GM12864 (cell line): ENCODE measurements at regions not wholly inside any gene's neighbourhood (a gene's known extent, or its start where the extent isn't known, plus 50 kb on each side); places are given as distances from the start of the nearest gene placed in this dataset.

Source experiments
- DNase-seq: peaks from one replicate; pipeline ENCODE4 v3.0.0-alpha.2; 2011; ENCODE audit warnings: low read depth
- H3K4me3 ChIP-seq: 2 replicates; pipeline ENCODE4 v1.5.1; 2011; ENCODE audit warnings: mild to moderate bottlenecking, low read depth, low read length, control low read depth
- CTCF ChIP-seq: IDR thresholded peaks from 2 replicates; pipeline ENCODE4 v1.5.1; 2011; ENCODE audit warnings: low read depth, mild to moderate bottlenecking, moderate library complexity, low read length, control low read depth, inconsistent platforms; ENCODE audit errors: missing control alignments

- H3K4me3 ChIP-seq = no peak overlapping the region
- no peak for DNase-seq
- no peak for TF ChIP-seq CTCF
Measured at GRCh38 chr6:170095273-170095981, 195.5 kb downstream of the DLL1 start.

- no peak for TF ChIP-seq CTCF
- no peak overlapping the region for H3K4me3 ChIP-seq
- DNase-seq = no peak
Measured at GRCh38 chr6:170094686-170095272, 196.1 kb downstream of the DLL1 start.

- H3K4me3 ChIP-seq = no peak overlapping the region
- DNase-seq = no peak
- no peak for TF ChIP-seq CTCF
Measured at GRCh38 chr6:170093658-170094596, 197.0 kb downstream of the DLL1 start.

- no peak for DNase-seq
- no peak overlapping the region for H3K4me3 ChIP-seq
- no peak for TF ChIP-seq CTCF
Measured at GRCh38 chr6:170093276-170093657, 197.6 kb downstream of the DLL1 start.

GRCh38 chr6:170092826-170093225, 198.1 kb downstream of the DLL1 start:
- no peak for TF ChIP-seq CTCF

GRCh38 chr6:170091639-170092579, 199.0 kb downstream of the DLL1 start:
- no peak for TF ChIP-seq CTCF
- DNase-seq = no peak
- no peak overlapping the region for H3K4me3 ChIP-seq

More at GRCh38 chr6:170092826-170093225, 198.1 kb downstream of the DLL1 start:
- no peak overlapping the region for H3K4me3 ChIP-seq
- no peak for DNase-seq
